ENCODE measurements at regions not wholly inside any gene's neighbourhood (a gene's known extent, or its start where the extent isn't known, plus 50 kb on each side); places are given as distances from the start of the nearest gene placed in this dataset.

- peaks cover 6% of the 10 kb centered on the region; the same call in 1 of the 2 replicates for H3K36me3 Mint-ChIP-seq (ENCODE audit: low read depth)
- no peak overlapping the region for H3K4me3 Mint-ChIP-seq
- H3K27ac Mint-ChIP-seq, result no peak overlapping the region
- TF ChIP-seq CTCF (IDR thresholded peaks at IDR 0.05), result no peak
- no peaks in the 10 kb centered on the region for H3K4me1 Mint-ChIP-seq (ENCODE audit: low read depth)
- peaks cover 41% of the 10 kb centered on the region for H3K9me3 Mint-ChIP-seq
- DNase-seq, result no peak
- no peaks in the 10 kb centered on the region for H3K27me3 Mint-ChIP-seq (ENCODE audit: insufficient read depth)
Measured at GRCh38 chr16:61415126-61415525, 621.1 kb downstream of the CDH8 start.

GRCh38 chr16:61413021-61413420, 623.2 kb downstream of the CDH8 start:
- Mint-ChIP-seq H3K4me3 (no peak overlapping the region), H3K27ac (no peak overlapping the region), H3K36me3 (ENCODE audit: low read depth) (0 out of 2 replicates have a peak, but pooled peaks cover 6% of the 10 kb centered on the region), H3K27me3 (ENCODE audit: insufficient read depth) (no peaks in the 10 kb centered on the region; the same call in 1 of the 2 replicates), H3K9me3 (peaks cover 41% of the 10 kb centered on the region), H3K4me1 (ENCODE audit: low read depth) (no peaks in the 10 kb centered on the region)
- TF ChIP-seq CTCF (IDR thresholded peaks at IDR 0.05), result no peak
- no peak for DNase-seq

GRCh38 chr16:61412562-61412961, 623.7 kb downstream of the CDH8 start:
- Mint-ChIP-seq H3K27me3 (ENCODE audit: insufficient read depth) (no peaks in the 10 kb centered on the region; the same call in 1 of the 2 replicates), H3K4me1 (ENCODE audit: low read depth) (no peaks in the 10 kb centered on the region), H3K36me3 (ENCODE audit: low read depth) (0 out of 2 replicates have a peak, but pooled peaks cover 6% of the 10 kb centered on the region), H3K9me3 (peaks cover 40% of the 10 kb centered on the region), H3K4me3 (no peak overlapping the region), H3K27ac (no peak overlapping the region)
- no peak for TF ChIP-seq CTCF (IDR thresholded peaks at IDR 0.05)
- no peak for DNase-seq

GRCh38 chr16:61409604-61410003, 626.6 kb downstream of the CDH8 start:
- peaks cover 50% of the 10 kb centered on the region for H3K9me3 Mint-ChIP-seq
- no peak for TF ChIP-seq CTCF (IDR thresholded peaks at IDR 0.05)
- DNase-seq, result no peak
- 0 out of 2 replicates have a peak, but pooled peaks cover 6% of the 10 kb centered on the region for H3K36me3 Mint-ChIP-seq (ENCODE audit: low read depth)
- H3K27ac Mint-ChIP-seq, result no peak overlapping the region
- H3K27me3 Mint-ChIP-seq (ENCODE audit: insufficient read depth), result no peaks in the 10 kb centered on the region; the same call in 1 of the 2 replicates
- no peaks in the 10 kb centered on the region for H3K4me1 Mint-ChIP-seq (ENCODE audit: low read depth)
- no peak overlapping the region for H3K4me3 Mint-ChIP-seq

- TF ChIP-seq CTCF (IDR thresholded peaks at IDR 0.05), result no peak
- peaks cover 1% of the 10 kb centered on the region; the same call in 1 of the 2 replicates for H3K27me3 Mint-ChIP-seq (ENCODE audit: insufficient read depth)
- H3K4me3 Mint-ChIP-seq, result no peak overlapping the region
- 0 out of 2 replicates have a peak, but pooled peaks cover 5% of the 10 kb centered on the region for H3K36me3 Mint-ChIP-seq (ENCODE audit: low read depth)
- H3K27ac Mint-ChIP-seq, result no peak overlapping the region
- peaks cover 29% of the 10 kb centered on the region for H3K9me3 Mint-ChIP-seq
- DNase-seq, result no peak
- H3K4me1 Mint-ChIP-seq (ENCODE audit: low read depth), result no peaks in the 10 kb centered on the region
Measured at GRCh38 chr16:61403386-61403785, 632.9 kb downstream of the CDH8 start.

- Mint-ChIP-seq H3K4me3 (no peak overlapping the region), H3K9me3 (peaks cover 30% of the 10 kb centered on the region), H3K27me3 (ENCODE audit: insufficient read depth) (no peaks in the 10 kb centered on the region; the same call in 1 of the 2 replicates)
Measured at GRCh38 chr16:61391896-61392295, 644.3 kb downstream of the CDH8 start.

More at GRCh38 chr16:61391896-61392295, 644.3 kb downstream of the CDH8 start:
- no peaks in the 10 kb centered on the region for H3K4me1 Mint-ChIP-seq (ENCODE audit: low read depth)
- DNase-seq, result no peak
- no peak for TF ChIP-seq CTCF (IDR thresholded peaks at IDR 0.05)
- H3K27ac Mint-ChIP-seq, result no peak overlapping the region
- no peaks in the 10 kb centered on the region for H3K36me3 Mint-ChIP-seq (ENCODE audit: low read depth)
